Adrenal gland (tissue), 9 donors: ENCODE measurements at regions not wholly inside any gene's neighbourhood (a gene's known extent, or its start where the extent isn't known, plus 50 kb on each side); places are given as distances from the start of the nearest gene placed in this dataset.

Experiments used
- DNase-seq, 7 donors: peaks; one replicate each; pipeline ENCODE4 v3.0.0-alpha.2; 2019 to 2020
- H3K27ac ChIP-seq, 5 donors: fragments of 200-600 bp; sonication (generic) in 4 of 5; 1 replicate in 3 of 5; 2 replicates in 2 of 5; pipeline versions ENCODE4 v1.5.1 to v1.8.0; 2016 to 2020; ENCODE audit warnings: mild to moderate bottlenecking in 1 of 5
- H3K27me3 ChIP-seq: fragments of 200-600 bp; 2 replicates; pipeline ENCODE4 v1.8.0; 2021
- H3K36me3 ChIP-seq, 2 donors: fragments of 200-600 bp; replicated peaks in 1 of 2; 1 replicate in 1 of 2; 2 replicates in 1 of 2; pipeline versions ENCODE4 v1.5.1 to v1.8.0; 2018 to 2022
- H3K4me1 ChIP-seq, 2 donors: fragments of 200-600 bp; replicated peaks in 1 of 2; 1 replicate in 1 of 2; 2 replicates in 1 of 2; pipeline versions ENCODE4 v1.5.1 to v1.8.0; 2018 to 2021
- H3K4me3 ChIP-seq, 4 donors: fragments of 200-600 bp; sonication (generic) in 3 of 4; one replicate each; pipeline ENCODE4 v1.5.1; 2016 to 2018
- H3K9me3 ChIP-seq, 3 donors: fragments of 200-600 bp; sonication (generic) in 1 of 3; replicated peaks in 1 of 3; 1 replicate in 2 of 3; 2 replicates in 1 of 3; pipeline versions ENCODE4 v1.5.1 to v1.8.0; 2016 to 2021
- POLR2A ChIP-seq, 2 donors: fragments of 450-650 bp; IDR thresholded peaks; one replicate each; pipeline ENCODE4 v1.6.1; 2017; ENCODE audit warnings: antibody characterized with exemption in 2 of 2, mild to moderate bottlenecking in 2 of 2, moderate library complexity in 1 of 2
- WGBS, 4 donors: extraction: QIAGEN DNeasy Blood & Tissue Kit in 2 of 4; methylation state at CpG; one replicate each; pipeline versions ENCODE4 v1.1.5 to v1.1.7; 2013 to 2017; 5-methylcytosine and 5-hydroxymethylcytosine counted together
- intact Hi-C, 2 donors: fragments of 100-400 bp; cut with DNase I; formaldehyde crosslinking; loops; one replicate each; pipeline versions ENCODE4 v1.14.1 to v1.15.0; 2022 to 2023
- TF ChIP-seq, protein P1 (sequence below), 6 experiments: fragments of 450-650 bp in 4 of 6; fragments of 200-600 bp in 2 of 6; sonication (generic) in 1 of 6; IDR thresholded peaks; 1 replicate in 5 of 6; 2 replicates in 1 of 6; pipeline versions ENCODE4 v1.5.1 to v1.8.0; 2016 to 2021; ENCODE audit warnings: antibody characterized with exemption in 6 of 6, mild to moderate bottlenecking in 2 of 6, moderate library complexity in 1 of 6
- donor health status: healthy with polysubstance abuse.
- donor health status: Bipolar disorder and iron deficiency.
- donor health status: DM: yes; HTN: yes; CAD: no.
- donor health status: DM: no; HTN: no; CAD: no.
- donor health status: DM: no; HTN: no; CAD: no.

DNA sequence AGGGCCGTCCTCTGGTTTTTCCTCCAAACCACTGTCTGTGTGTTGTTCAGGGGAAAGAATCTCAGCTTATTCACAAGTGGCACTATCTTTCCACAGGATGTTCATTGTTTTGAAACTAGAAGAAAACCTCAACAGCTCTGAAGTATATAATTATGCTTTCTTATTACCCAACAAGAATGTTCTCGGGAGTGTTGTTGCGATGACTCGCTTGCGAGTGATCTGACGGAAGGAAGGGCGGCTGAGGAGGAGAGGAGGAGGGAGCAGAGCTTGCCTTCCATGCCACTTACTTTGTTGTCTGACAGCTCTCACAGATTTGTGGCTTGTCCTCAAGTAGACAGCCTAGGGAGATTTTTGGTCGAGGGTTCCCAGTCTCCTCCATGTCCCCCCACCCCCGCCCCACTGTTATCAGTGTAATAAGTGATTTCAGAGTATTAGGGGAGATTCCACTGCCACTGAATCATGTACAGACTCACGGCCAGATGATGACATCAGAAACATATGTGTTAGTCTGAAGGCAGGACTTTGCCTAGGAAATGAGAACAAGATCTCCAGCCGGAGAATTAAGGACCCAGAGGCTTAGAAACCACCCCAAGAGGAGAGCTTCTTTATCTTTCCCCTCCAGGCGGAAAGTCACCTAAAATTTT lies 80.7 kb upstream of the CCN6 start:
- Histone ChIP-seq H3K36me3 (no peaks in the 10 kb centered on the region), H3K27ac (peak overlapping the region in 3 of 5 donors; percentile 13 to 84 (median 47)), H3K4me3 (peak overlapping the region in 1 of 4 donors; percentile 13), H3K27me3 (no peaks in the 10 kb centered on the region), H3K4me1 (no peaks in the 10 kb centered on the region), H3K9me3 (no peaks in the 10 kb centered on the region)
- DNase-seq = peak in 5 of 7 donors; percentile 31 to 58 (median 38)
- 26 to 36% (median 32%) methylated on average over 11 to 12 of the region's 12 CpGs for WGBS, 4 donors
- intact Hi-C loops = no loop called here
- TF ChIP-seq, protein P1, sequence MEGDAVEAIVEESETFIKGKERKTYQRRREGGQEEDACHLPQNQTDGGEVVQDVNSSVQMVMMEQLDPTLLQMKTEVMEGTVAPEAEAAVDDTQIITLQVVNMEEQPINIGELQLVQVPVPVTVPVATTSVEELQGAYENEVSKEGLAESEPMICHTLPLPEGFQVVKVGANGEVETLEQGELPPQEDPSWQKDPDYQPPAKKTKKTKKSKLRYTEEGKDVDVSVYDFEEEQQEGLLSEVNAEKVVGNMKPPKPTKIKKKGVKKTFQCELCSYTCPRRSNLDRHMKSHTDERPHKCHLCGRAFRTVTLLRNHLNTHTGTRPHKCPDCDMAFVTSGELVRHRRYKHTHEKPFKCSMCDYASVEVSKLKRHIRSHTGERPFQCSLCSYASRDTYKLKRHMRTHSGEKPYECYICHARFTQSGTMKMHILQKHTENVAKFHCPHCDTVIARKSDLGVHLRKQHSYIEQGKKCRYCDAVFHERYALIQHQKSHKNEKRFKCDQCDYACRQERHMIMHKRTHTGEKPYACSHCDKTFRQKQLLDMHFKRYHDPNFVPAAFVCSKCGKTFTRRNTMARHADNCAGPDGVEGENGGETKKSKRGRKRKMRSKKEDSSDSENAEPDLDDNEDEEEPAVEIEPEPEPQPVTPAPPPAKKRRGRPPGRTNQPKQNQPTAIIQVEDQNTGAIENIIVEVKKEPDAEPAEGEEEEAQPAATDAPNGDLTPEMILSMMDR (IDR thresholded peaks at IDR 0.05) = no peak
- no peak for TF ChIP-seq POLR2A (IDR thresholded peaks at IDR 0.05)

DNA sequence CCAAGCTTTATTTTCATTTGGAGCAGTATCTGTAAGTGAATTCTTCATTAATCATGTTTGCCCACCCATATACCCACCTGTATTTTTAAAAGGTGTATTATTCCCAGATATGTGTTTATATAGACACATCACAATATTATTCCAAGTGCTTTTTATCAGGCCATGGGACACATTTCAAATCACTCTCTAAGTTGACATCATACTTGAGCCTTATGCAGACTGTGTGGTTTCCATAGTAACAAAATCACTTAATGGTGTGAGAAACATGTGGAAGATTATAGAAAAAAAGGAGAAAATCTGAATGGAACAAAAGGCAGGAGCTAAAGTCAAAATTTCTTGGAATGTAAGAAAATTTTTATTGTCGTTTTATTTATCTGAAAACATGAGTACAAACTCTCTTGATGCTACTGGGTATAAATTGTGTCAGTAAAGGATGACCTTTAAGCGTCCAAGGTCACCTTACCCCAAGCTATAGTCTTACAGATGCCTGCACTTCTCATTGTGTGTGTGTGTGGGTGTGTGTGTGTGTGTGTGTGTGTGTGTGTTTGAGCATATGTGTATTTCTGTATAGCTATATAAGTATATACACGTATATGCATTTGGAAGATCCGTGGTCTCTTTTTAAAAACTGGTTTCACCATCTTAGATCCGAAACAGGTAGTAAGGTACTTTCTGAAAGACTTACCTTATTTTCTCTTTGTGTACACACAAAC lies 79.8 kb upstream of the CCN6 start:
- DNase-seq = no peak
- peak overlapping the region in 1 of 5 donors; percentile 47 for H3K27ac ChIP-seq
- intact Hi-C loops = no loop called here
- TF ChIP-seq, protein P1 (IDR thresholded peaks at IDR 0.05) = no peak
- TF ChIP-seq POLR2A (IDR thresholded peaks at IDR 0.05) = no peak
- no peaks in the 10 kb centered on the region for H3K27me3 ChIP-seq
- no peaks in the 10 kb centered on the region for H3K36me3 ChIP-seq
- H3K9me3 ChIP-seq = no peaks in the 10 kb centered on the region
- 74 to 85% (median 79%) methylated on average over 5 of the region's 5 CpGs for WGBS, 4 donors
- H3K4me1 ChIP-seq = no peaks in the 10 kb centered on the region
- no peak overlapping the region for H3K4me3 ChIP-seq

DNA sequence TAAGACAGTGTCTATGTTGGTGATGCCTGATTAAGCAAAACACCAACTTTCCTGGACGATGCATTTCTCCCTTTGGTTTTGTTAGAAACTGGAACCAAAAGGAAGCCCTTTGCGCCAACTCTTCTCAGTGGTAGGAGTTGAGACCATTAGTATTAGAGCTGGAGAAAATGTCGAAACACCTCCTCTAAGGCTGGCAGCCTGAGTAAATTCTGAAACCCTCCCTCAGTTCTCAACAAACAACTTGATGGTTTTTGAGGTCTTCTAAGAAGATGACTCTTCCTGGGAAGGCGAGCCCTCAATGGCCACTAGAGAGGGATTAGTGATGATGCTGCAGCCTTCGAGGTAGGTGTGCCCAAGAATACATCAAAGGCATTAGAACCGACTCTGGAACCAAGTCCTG lies 78.4 kb upstream of the CCN6 start:
- no peak overlapping the region for H3K27ac ChIP-seq
- intact Hi-C loops = no loop called here
- 79 to 86% (median 85%) methylated on average over 6 of the region's 6 CpGs for WGBS, 4 donors
- DNase-seq = no peak
- H3K4me1 ChIP-seq = no peaks in the 10 kb centered on the region
- H3K4me3 ChIP-seq = no peak overlapping the region
- no peaks in the 10 kb centered on the region for H3K27me3 ChIP-seq
- no peaks in the 10 kb centered on the region for H3K36me3 ChIP-seq
- TF ChIP-seq POLR2A (IDR thresholded peaks at IDR 0.05) = no peak
- H3K9me3 ChIP-seq = no peaks in the 10 kb centered on the region

DNA sequence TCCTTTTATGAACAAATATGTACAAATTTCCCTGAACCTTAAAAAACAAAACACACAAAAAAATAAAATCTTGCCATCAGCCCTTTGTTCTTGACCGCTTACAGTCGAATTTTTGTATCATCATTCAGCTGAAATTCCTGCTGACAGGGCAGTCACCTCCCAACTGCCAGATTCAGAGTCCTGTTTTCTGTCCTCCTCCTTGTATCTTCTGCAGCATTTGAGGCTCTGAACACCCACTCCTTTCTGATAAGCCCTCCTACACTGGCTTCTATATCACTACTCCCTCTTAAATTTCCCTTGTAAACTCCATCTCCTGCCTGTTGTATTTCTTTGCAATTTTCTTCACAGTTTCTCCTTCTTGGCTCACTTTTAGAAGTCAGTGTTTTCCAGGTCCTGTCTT lies 77.8 kb upstream of the CCN6 start:
- intact Hi-C loops = no loop called here
- no peak overlapping the region for H3K27ac ChIP-seq
- no peaks in the 10 kb centered on the region for H3K27me3 ChIP-seq
- no peaks in the 10 kb centered on the region for H3K9me3 ChIP-seq
- TF ChIP-seq, protein P1 (IDR thresholded peaks at IDR 0.05) = no peak
- TF ChIP-seq POLR2A (IDR thresholded peaks at IDR 0.05) = no peak
- 56 to 74% (median 69%) methylated on average over 2 of the region's 2 CpGs for WGBS, 4 donors
- H3K36me3 ChIP-seq = no peaks in the 10 kb centered on the region
- no peaks in the 10 kb centered on the region for H3K4me1 ChIP-seq
- no peak for DNase-seq
- H3K4me3 ChIP-seq = no peak overlapping the region
